A549 (cell line): ENCODE measurements at regions not wholly inside any gene's neighbourhood (a gene's known extent, or its start where the extent isn't known, plus 50 kb on each side); places are given as distances from the start of the nearest gene placed in this dataset.

Experiments used
- CTCF ChIP-seq: fragments of >200 bp; sonication (Bioruptor Twin); formaldehyde crosslinking; IDR thresholded peaks from 3 replicates; pipeline ENCODE4 v1.5.1; 2016
- POLR2A ChIP-seq: IDR thresholded peaks from 2 replicates; pipeline ENCODE4 v1.6.1; 2012; ENCODE audit warnings: mild to moderate bottlenecking, low read length
- RAD21 ChIP-seq, 2 experiments: fragments of >200 bp in 1 of 2; sonication (Bioruptor Twin) in 1 of 2; formaldehyde crosslinking in 1 of 2; IDR thresholded peaks in 1 of 2; conservative IDR thresholded peaks in 1 of 2; 2 replicates in 1 of 2; 3 replicates in 1 of 2; pipeline ENCODE4 v1.6.1; 2012 to 2018; ENCODE audit warnings: inconsistent platforms in 1 of 2
- RCOR1 ChIP-seq: fragments of 150-350 bp; IDR thresholded peaks from 2 replicates; pipeline ENCODE4 v1.6.1; 2014; ENCODE audit warnings: antibody characterized with exemption, low read length, low read depth
- TF ChIP-seq, protein P1 (sequence below): fragments of 150-350 bp; IDR thresholded peaks from 2 replicates; pipeline ENCODE4 v1.6.1; 2014; ENCODE audit warnings: low read depth, mild to moderate bottlenecking, low read length

GRCh38 chr22:25514436-25515180, 49.9 kb upstream of the GRK3 start:
- TF ChIP-seq RCOR1 (no peak), POLR2A (no peak), CTCF (no peak), RAD21 (conservative IDR thresholded peaks at IDR 0.05 in 1 of 2, IDR thresholded peaks at IDR 0.05 in 1 of 2) (no peak)
- TF ChIP-seq, protein P1, sequence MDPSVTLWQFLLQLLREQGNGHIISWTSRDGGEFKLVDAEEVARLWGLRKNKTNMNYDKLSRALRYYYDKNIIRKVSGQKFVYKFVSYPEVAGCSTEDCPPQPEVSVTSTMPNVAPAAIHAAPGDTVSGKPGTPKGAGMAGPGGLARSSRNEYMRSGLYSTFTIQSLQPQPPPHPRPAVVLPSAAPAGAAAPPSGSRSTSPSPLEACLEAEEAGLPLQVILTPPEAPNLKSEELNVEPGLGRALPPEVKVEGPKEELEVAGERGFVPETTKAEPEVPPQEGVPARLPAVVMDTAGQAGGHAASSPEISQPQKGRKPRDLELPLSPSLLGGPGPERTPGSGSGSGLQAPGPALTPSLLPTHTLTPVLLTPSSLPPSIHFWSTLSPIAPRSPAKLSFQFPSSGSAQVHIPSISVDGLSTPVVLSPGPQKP, result no peak
